Mucosa of stomach (tissue), 1 donor: ENCODE measurements at regions not wholly inside any gene's neighbourhood (a gene's known extent, or its start where the extent isn't known, plus 50 kb on each side); places are given as distances from the start of the nearest gene placed in this dataset.
"Not testable (repeated sequence)": the region's sequence is repeated elsewhere in the genome, so short reads cannot be mapped to it uniquely, and the experiment has no call there.

Source experiments
- H3K27me3 ChIP-seq: one replicate; pipeline ENCODE4 v1.7.0; 2013; ENCODE audit warnings: mild to moderate bottlenecking, low read length; ENCODE audit not compliant: control insufficient read depth, insufficient read depth
- H3K36me3 ChIP-seq: one replicate; pipeline ENCODE4 v1.7.0; 2013; ENCODE audit warnings: low read length; ENCODE audit not compliant: control insufficient read depth, insufficient read depth
- H3K4me1 ChIP-seq: one replicate; pipeline ENCODE4 v1.7.0; 2013; ENCODE audit warnings: mild to moderate bottlenecking, low read length; ENCODE audit not compliant: control insufficient read depth, insufficient read depth
- H3K4me3 ChIP-seq: one replicate; pipeline ENCODE4 v1.7.0; 2013; ENCODE audit warnings: low read length
- H3K9ac ChIP-seq: one replicate; pipeline ENCODE4 v1.7.0; 2013; ENCODE audit warnings: mild to moderate bottlenecking, low read length, moderate library complexity
- H3K9me3 ChIP-seq: one replicate; pipeline ENCODE4 v1.7.0; 2013; ENCODE audit warnings: mild to moderate bottlenecking, low read length, moderate library complexity; ENCODE audit not compliant: control insufficient read depth
- donor health status: Pancreatic carcinoma.

GRCh38 chr2:224136396-224136795 lies 97.3 kb upstream of the SERPINE2 start:
- H3K9me3 ChIP-seq, result no peaks in the 10 kb centered on the region
- no peaks in the 10 kb centered on the region for H3K4me1 ChIP-seq
- no peaks in the 10 kb centered on the region for H3K36me3 ChIP-seq
- no peak overlapping the region for H3K4me3 ChIP-seq
- no peak overlapping the region for H3K9ac ChIP-seq
- H3K27me3 ChIP-seq, result no peaks in the 10 kb centered on the region

- no peak overlapping the region for H3K4me3 ChIP-seq
- H3K4me1 ChIP-seq, result no peaks in the 10 kb centered on the region
- no peaks in the 10 kb centered on the region for H3K36me3 ChIP-seq
- H3K9me3 ChIP-seq, result no peaks in the 10 kb centered on the region
- H3K9ac ChIP-seq, result no peak overlapping the region
- H3K27me3 ChIP-seq, result no peaks in the 10 kb centered on the region
Measured at GRCh38 chr2:224135881-224136280, 96.8 kb upstream of the SERPINE2 start.

GRCh38 chr2:224134003-224134734 lies 95.1 kb upstream of the SERPINE2 start:
- H3K4me1 ChIP-seq, result no peaks in the 10 kb centered on the region
- H3K27me3 ChIP-seq, result no peaks in the 10 kb centered on the region
- H3K9ac ChIP-seq, result no peak overlapping the region
- no peaks in the 10 kb centered on the region for H3K36me3 ChIP-seq
- H3K9me3 ChIP-seq, result no peaks in the 10 kb centered on the region
- H3K4me3 ChIP-seq, result no peak overlapping the region

- Histone ChIP-seq H3K4me3 (no peak overlapping the region), H3K9me3 (no peaks in the 10 kb centered on the region), H3K36me3 (no peaks in the 10 kb centered on the region), H3K9ac (no peak overlapping the region), H3K4me1 (no peaks in the 10 kb centered on the region), H3K27me3 (no peaks in the 10 kb centered on the region)
Measured at GRCh38 chr2:224133387-224133786, 94.3 kb upstream of the SERPINE2 start.

GRCh38 chr2:224127871-224128501 lies 88.9 kb upstream of the SERPINE2 start:
- no peaks in the 10 kb centered on the region for H3K36me3 ChIP-seq
- H3K9ac ChIP-seq, result no peak overlapping the region
- H3K27me3 ChIP-seq, result no peaks in the 10 kb centered on the region
- no peak overlapping the region for H3K4me3 ChIP-seq
- no peaks in the 10 kb centered on the region for H3K9me3 ChIP-seq
- H3K4me1 ChIP-seq, result no peaks in the 10 kb centered on the region

- Histone ChIP-seq H3K36me3 (no peaks in the 10 kb centered on the region), H3K4me1 (no peaks in the 10 kb centered on the region), H3K9me3 (no peaks in the 10 kb centered on the region), H3K9ac (no peak overlapping the region), H3K4me3 (no peak overlapping the region), H3K27me3 (no peaks in the 10 kb centered on the region)
Measured at GRCh38 chr2:224126440-224126839, 87.4 kb upstream of the SERPINE2 start.

GRCh38 chr2:224126003-224126402 lies 86.9 kb upstream of the SERPINE2 start:
- Histone ChIP-seq H3K4me3 (no peak overlapping the region), H3K9me3 (no peaks in the 10 kb centered on the region), H3K4me1 (no peaks in the 10 kb centered on the region), H3K36me3 (no peaks in the 10 kb centered on the region), H3K9ac (no peak overlapping the region), H3K27me3 (no peaks in the 10 kb centered on the region)

GRCh38 chr2:224122542-224122941 lies 83.5 kb upstream of the SERPINE2 start:
- Histone ChIP-seq H3K9ac (no peak overlapping the region), H3K9me3 (no peaks in the 10 kb centered on the region), H3K4me1 (no peaks in the 10 kb centered on the region), H3K4me3 (no peak overlapping the region), H3K36me3 (no peaks in the 10 kb centered on the region), H3K27me3 (no peaks in the 10 kb centered on the region)

- Histone ChIP-seq H3K9me3 (no peaks in the 10 kb centered on the region), H3K4me3 (no peak overlapping the region), H3K27me3 (no peaks in the 10 kb centered on the region), H3K36me3 (no peaks in the 10 kb centered on the region), H3K4me1 (no peaks in the 10 kb centered on the region), H3K9ac (no peak overlapping the region)
Measured at GRCh38 chr2:224121406-224122067, 82.5 kb upstream of the SERPINE2 start.

GRCh38 chr2:224120986-224121385 lies 81.9 kb upstream of the SERPINE2 start:
- Histone ChIP-seq H3K4me3 (no peak overlapping the region), H3K9me3 (no peaks in the 10 kb centered on the region), H3K27me3 (no peaks in the 10 kb centered on the region), H3K4me1 (no peaks in the 10 kb centered on the region), H3K36me3 (no peaks in the 10 kb centered on the region), H3K9ac (no peak overlapping the region)

GRCh38 chr2:224119846-224120245 lies 80.8 kb upstream of the SERPINE2 start:
- H3K4me3 ChIP-seq, H3K27me3 ChIP-seq, H3K36me3 ChIP-seq, H3K9ac ChIP-seq, H3K4me1 ChIP-seq, H3K9me3 ChIP-seq: not testable (repeated sequence)

GRCh38 chr2:224114428-224114827 lies 75.3 kb upstream of the SERPINE2 start:
- H3K27me3 ChIP-seq, result no peaks in the 10 kb centered on the region
- H3K4me3 ChIP-seq, result no peak overlapping the region
- H3K36me3 ChIP-seq, result no peaks in the 10 kb centered on the region
- H3K9ac ChIP-seq, result no peak overlapping the region
- H3K4me1 ChIP-seq, result no peaks in the 10 kb centered on the region
- H3K9me3 ChIP-seq, result no peaks in the 10 kb centered on the region
